ENCODE measurements at regions not wholly inside any gene's neighbourhood (a gene's known extent, or its start where the extent isn't known, plus 50 kb on each side); places are given as distances from the start of the nearest gene placed in this dataset.
"Not testable (repeated sequence)": the region's sequence is repeated elsewhere in the genome, so short reads cannot be mapped to it uniquely, and the experiment has no call there.

DNA sequence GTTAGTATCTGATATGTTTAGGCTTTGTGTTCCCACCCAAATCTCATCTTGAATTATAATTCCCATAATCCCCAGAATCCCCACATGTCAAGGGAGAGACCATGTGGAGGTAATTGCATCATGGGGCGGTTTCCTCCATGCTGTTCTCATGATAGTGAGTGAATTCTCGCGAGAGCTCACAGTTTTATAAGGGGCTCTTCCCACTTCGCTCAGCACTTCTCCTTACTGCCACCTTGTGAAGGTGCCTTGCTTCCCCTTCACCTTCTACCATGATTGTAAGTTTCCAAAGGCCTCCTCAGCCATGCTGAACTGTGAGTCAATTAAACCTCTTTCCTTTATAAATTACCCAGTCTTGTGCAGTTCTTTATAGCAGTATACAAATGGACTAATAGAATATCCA, 371.9 kb upstream of the CCDC54 start:
- TF ChIP-seq POLR2A (IDR thresholded peaks at IDR 0.05; ENCODE audit: low read depth, low read length); TAF1 (IDR thresholded peaks at IDR 0.05; ENCODE audit: borderline replicate concordance, low read depth, low read length): not testable (repeated sequence)

Data from GM12892 (cell line).